Parathyroid adenoma (tissue), 2 donors: ENCODE measurements at regions not wholly inside any gene's neighbourhood (a gene's known extent, or its start where the extent isn't known, plus 50 kb on each side); places are given as distances from the start of the nearest gene placed in this dataset.

Experiments
- H2AFZ ChIP-seq: fragments of 300-600 bp; sonication (generic); one replicate; pipeline ENCODE4 v1.7.0; 2017; ENCODE audit warnings: antibody characterized with exemption, mild to moderate bottlenecking
- H3K27ac ChIP-seq: fragments of 300-600 bp; sonication (generic); one replicate; pipeline ENCODE4 v1.7.0; 2017
- H3K27me3 ChIP-seq: fragments of 300-600 bp; sonication (generic); one replicate; pipeline ENCODE4 v1.7.0; 2017; ENCODE audit warnings: low read length; ENCODE audit not compliant: control insufficient read depth, insufficient read depth
- H3K36me3 ChIP-seq: fragments of 300-600 bp; sonication (generic); one replicate; pipeline ENCODE4 v1.7.0; 2017; ENCODE audit warnings: low read length; ENCODE audit not compliant: control insufficient read depth, insufficient read depth
- H3K4me1 ChIP-seq: fragments of 300-600 bp; sonication (generic); one replicate; pipeline ENCODE4 v1.7.0; 2017; ENCODE audit warnings: control low read depth
- H3K4me2 ChIP-seq: fragments of 300-600 bp; sonication (generic); one replicate; pipeline ENCODE4 v1.7.0; 2017; ENCODE audit warnings: low read length
- H3K4me3 ChIP-seq: fragments of 300-600 bp; sonication (generic); one replicate; pipeline ENCODE4 v1.7.0; 2017; ENCODE audit warnings: low read depth, low read length
- H3K79me2 ChIP-seq: fragments of 300-600 bp; sonication (generic); one replicate; pipeline ENCODE4 v1.7.0; 2017; ENCODE audit warnings: control low read depth
- H3K9ac ChIP-seq: fragments of 300-600 bp; sonication (generic); one replicate; pipeline ENCODE4 v1.7.0; 2017; ENCODE audit warnings: mild to moderate bottlenecking
- H3K9me3 ChIP-seq: fragments of 300-600 bp; sonication (generic); one replicate; pipeline ENCODE4 v1.7.0; 2017; ENCODE audit warnings: low read length; ENCODE audit not compliant: control insufficient read depth
- TF ChIP-seq, protein P1 (sequence below): fragments of 300-600 bp; sonication (generic); IDR thresholded peaks from one replicate; pipeline ENCODE4 v1.7.0; 2017; ENCODE audit warnings: antibody characterized with exemption, mild to moderate bottlenecking
- donor health status: primary hyperparathyroidism.

DNA sequence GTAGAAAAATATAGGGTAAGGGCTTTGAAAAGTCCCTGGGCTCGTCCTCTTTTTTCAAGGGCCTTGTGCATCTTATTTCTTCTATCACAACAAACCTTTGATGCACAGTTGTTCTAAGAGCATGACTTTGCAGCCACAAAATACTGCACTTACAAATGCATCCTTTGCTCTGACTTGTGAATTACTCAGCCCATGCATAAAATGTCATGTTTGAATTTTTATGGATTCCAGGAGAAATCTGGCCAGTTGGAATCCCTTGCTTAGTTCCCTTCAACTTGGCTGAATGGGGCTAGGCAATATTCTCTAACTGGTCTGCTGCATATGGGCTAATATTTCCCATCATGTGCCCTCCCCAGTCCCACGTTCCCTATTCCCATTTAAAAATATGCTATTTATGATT is 523.9 kb upstream of the RGMA start:
- Histone ChIP-seq H3K27me3 (no peaks in the 10 kb centered on the region), H3K9ac (no peak overlapping the region), H3K36me3 (no peaks in the 10 kb centered on the region), H3K4me2 (no peak overlapping the region), H3K9me3 (no peaks in the 10 kb centered on the region), H3K79me2 (no peaks in the 10 kb centered on the region), H3K27ac (no peak overlapping the region), H3K4me3 (no peak overlapping the region), H2AFZ (no peak overlapping the region), H3K4me1 (no peaks in the 10 kb centered on the region)
- TF ChIP-seq, protein P1, sequence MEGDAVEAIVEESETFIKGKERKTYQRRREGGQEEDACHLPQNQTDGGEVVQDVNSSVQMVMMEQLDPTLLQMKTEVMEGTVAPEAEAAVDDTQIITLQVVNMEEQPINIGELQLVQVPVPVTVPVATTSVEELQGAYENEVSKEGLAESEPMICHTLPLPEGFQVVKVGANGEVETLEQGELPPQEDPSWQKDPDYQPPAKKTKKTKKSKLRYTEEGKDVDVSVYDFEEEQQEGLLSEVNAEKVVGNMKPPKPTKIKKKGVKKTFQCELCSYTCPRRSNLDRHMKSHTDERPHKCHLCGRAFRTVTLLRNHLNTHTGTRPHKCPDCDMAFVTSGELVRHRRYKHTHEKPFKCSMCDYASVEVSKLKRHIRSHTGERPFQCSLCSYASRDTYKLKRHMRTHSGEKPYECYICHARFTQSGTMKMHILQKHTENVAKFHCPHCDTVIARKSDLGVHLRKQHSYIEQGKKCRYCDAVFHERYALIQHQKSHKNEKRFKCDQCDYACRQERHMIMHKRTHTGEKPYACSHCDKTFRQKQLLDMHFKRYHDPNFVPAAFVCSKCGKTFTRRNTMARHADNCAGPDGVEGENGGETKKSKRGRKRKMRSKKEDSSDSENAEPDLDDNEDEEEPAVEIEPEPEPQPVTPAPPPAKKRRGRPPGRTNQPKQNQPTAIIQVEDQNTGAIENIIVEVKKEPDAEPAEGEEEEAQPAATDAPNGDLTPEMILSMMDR = no peak

DNA sequence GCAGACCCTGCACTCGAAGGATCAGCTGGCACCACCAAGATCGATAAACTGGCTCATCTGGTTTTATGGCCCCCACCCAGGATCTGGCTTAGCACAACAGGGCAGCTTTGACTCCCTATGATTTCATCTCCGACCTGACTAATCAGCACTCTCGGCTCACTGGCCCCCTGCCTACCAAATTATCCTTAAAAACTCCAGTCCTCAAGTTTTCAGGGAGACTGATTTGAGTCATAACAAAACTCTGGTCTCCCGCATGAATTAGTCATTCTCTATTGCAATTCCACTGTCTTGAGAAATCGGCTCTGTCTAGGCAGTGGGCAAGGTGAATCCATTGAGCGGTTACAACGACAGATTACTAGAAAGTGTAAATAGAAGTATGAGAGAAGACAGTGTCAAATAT is 521.9 kb upstream of the RGMA start:
- TF ChIP-seq, protein P1 = no peak
- no peaks in the 10 kb centered on the region for H3K9me3 ChIP-seq
- no peak overlapping the region for H3K4me3 ChIP-seq
- H2AFZ ChIP-seq = no peak overlapping the region
- no peak overlapping the region for H3K9ac ChIP-seq
- H3K36me3 ChIP-seq = no peaks in the 10 kb centered on the region
- H3K79me2 ChIP-seq = no peaks in the 10 kb centered on the region
- no peaks in the 10 kb centered on the region for H3K27me3 ChIP-seq
- no peak overlapping the region for H3K4me2 ChIP-seq
- no peaks in the 10 kb centered on the region for H3K4me1 ChIP-seq
- H3K27ac ChIP-seq = no peak overlapping the region

DNA sequence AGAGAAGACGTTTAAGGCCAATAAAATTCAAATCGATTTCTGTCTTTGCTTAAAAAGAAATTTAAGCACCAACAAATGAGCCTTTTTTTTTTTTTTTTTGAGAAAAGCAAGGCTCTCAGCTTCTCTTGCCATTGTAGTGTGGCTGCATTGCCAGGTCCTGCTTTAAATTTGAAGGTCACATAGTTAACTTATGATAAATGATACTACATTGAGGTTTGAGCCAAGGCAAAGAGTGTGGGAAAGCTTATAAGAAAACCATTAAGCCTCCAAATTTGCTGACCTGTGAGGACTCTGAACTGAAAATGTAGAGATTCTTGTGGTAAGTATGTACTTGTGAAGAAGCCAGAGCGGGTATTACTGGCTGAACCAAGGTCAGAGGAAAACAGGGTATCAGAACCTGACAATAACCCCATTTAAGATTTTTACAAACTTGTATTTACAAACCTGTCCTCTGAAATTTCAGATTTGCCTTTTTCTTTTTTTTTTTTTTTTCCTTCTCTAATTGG is 519.7 kb upstream of the RGMA start:
- no peaks in the 10 kb centered on the region for H3K36me3 ChIP-seq
- TF ChIP-seq, protein P1 = no peak
- H2AFZ ChIP-seq = no peak overlapping the region
- H3K4me2 ChIP-seq = no peak overlapping the region
- H3K79me2 ChIP-seq = no peaks in the 10 kb centered on the region
- H3K4me3 ChIP-seq = no peak overlapping the region
- no peaks in the 10 kb centered on the region for H3K4me1 ChIP-seq
- H3K27ac ChIP-seq = no peak overlapping the region
- no peaks in the 10 kb centered on the region for H3K27me3 ChIP-seq
- no peak overlapping the region for H3K9ac ChIP-seq
- H3K9me3 ChIP-seq = no peaks in the 10 kb centered on the region

DNA sequence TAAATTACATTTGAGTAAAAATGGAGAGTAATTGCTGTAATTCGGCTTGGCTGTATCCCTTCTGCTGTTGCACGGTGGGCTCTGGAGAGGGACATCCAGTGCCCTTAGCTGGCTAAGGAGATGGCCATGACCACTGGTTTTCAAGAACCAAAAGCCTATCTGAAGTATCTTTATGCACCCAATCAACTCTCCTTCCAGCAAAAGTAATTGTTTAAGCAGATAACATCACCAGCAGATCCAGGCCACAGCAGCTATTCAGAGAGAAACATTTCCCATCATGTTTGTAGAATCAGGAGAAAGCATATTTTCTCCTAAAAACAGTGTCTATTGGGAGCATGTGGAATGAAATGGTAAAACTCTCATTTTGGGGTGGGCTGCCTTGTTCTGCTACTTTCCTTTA is 514.5 kb upstream of the RGMA start:
- no peaks in the 10 kb centered on the region for H3K79me2 ChIP-seq
- TF ChIP-seq, protein P1 = no peak
- H3K4me1 ChIP-seq = no peaks in the 10 kb centered on the region
- no peak overlapping the region for H2AFZ ChIP-seq
- no peaks in the 10 kb centered on the region for H3K36me3 ChIP-seq
- no peaks in the 10 kb centered on the region for H3K9me3 ChIP-seq
- H3K4me2 ChIP-seq = no peak overlapping the region
- no peak overlapping the region for H3K9ac ChIP-seq
- H3K27me3 ChIP-seq = no peaks in the 10 kb centered on the region
- no peak overlapping the region for H3K4me3 ChIP-seq
- H3K27ac ChIP-seq = no peak overlapping the region

DNA sequence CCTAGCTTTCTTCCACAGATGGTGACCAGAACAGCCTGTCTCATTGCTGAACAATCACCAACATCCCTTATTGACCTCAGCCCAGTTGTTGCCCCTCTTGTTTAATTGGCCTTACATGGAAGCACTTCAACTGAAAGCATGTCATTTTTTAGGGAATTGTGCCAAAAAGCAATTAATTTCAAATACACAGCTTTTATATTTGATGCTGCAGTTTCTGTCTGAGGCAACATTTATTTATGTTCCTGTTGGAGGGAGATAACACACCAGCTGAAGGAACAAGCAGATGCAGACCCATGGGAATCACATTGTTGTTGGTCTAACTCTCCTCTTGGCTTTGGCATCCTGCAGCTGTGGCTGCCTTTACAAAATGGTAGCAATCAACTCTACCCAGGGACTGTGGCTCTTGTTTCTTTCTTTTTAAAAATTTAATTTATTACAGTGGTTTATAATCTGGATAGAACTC is 498.1 kb upstream of the RGMA start:
- no peak overlapping the region for H3K9ac ChIP-seq
- no peak overlapping the region for H3K27ac ChIP-seq
- no peaks in the 10 kb centered on the region for H3K79me2 ChIP-seq
- no peaks in the 10 kb centered on the region for H3K36me3 ChIP-seq
- no peaks in the 10 kb centered on the region for H3K9me3 ChIP-seq
- no peaks in the 10 kb centered on the region for H3K4me1 ChIP-seq
- TF ChIP-seq, protein P1 = no peak
- no peak overlapping the region for H3K4me3 ChIP-seq
- H2AFZ ChIP-seq = no peak overlapping the region
- H3K27me3 ChIP-seq = no peaks in the 10 kb centered on the region
- no peak overlapping the region for H3K4me2 ChIP-seq
